Nephron (organoid): ENCODE measurements at regions not wholly inside any gene's neighbourhood (a gene's known extent, or its start where the extent isn't known, plus 50 kb on each side); places are given as distances from the start of the nearest gene placed in this dataset.

Experiments used
- H3K27ac Mint-ChIP-seq, 3 experiments: 2 replicates each; pipeline ENCODE4 v1.8.0; 2020; ENCODE audit warnings: mixed read lengths in 3 of 3, mild to moderate bottlenecking in 2 of 3, moderate library complexity in 1 of 3
- H3K27me3 Mint-ChIP-seq: 2 replicates; pipeline ENCODE4 v1.8.0; 2021; ENCODE audit warnings: low read depth, mild to moderate bottlenecking, moderate library complexity, mixed read lengths
- H3K36me3 Mint-ChIP-seq: 2 replicates; pipeline ENCODE4 v1.8.0; 2020; ENCODE audit warnings: low read depth, mixed read lengths
- H3K4me1 Mint-ChIP-seq: 2 replicates; pipeline ENCODE4 v1.8.0; 2020; ENCODE audit warnings: mixed read lengths
- H3K4me3 Mint-ChIP-seq, 3 experiments: 2 replicates each; pipeline ENCODE4 v1.8.0; 2020; ENCODE audit warnings: mild to moderate bottlenecking in 3 of 3, mixed read lengths in 3 of 3, moderate library complexity in 2 of 3
- H3K9me3 Mint-ChIP-seq: 2 replicates; pipeline ENCODE4 v1.8.0; 2020; ENCODE audit warnings: mixed read lengths
- CTCF ChIP-seq, 3 experiments: fragments of 200-600 bp; sonication (generic); IDR thresholded peaks; one replicate each; pipeline ENCODE4 v1.5.0; 2021; ENCODE audit warnings: antibody characterized with exemption in 3 of 3; ENCODE audit not compliant: unreplicated experiment in 3 of 3

- Mint-ChIP-seq H3K4me1 (no peaks in the 10 kb centered on the region), H3K27ac (no peak overlapping the region), H3K4me3 (no peak overlapping the region), H3K36me3 (peaks cover 4% of the 10 kb centered on the region), H3K9me3 (peaks cover 7% of the 10 kb centered on the region), H3K27me3 (peaks cover 13% of the 10 kb centered on the region)
- no peak for TF ChIP-seq CTCF (IDR thresholded peaks at IDR 0.05; ENCODE audit: unreplicated experiment in 3 of 3)
These were observed 808.7 kb upstream of the AUTS2 start for GRCh38 chr7:68789597-68789996.

- H3K4me1 Mint-ChIP-seq, result no peaks in the 10 kb centered on the region
- TF ChIP-seq CTCF (IDR thresholded peaks at IDR 0.05; ENCODE audit: unreplicated experiment in 3 of 3), result no peak
- H3K4me3 Mint-ChIP-seq, result no peak overlapping the region
- peaks cover 7% of the 10 kb centered on the region for H3K9me3 Mint-ChIP-seq
- no peak overlapping the region for H3K27ac Mint-ChIP-seq
- H3K27me3 Mint-ChIP-seq, result peaks cover 18% of the 10 kb centered on the region
- peaks cover 4% of the 10 kb centered on the region for H3K36me3 Mint-ChIP-seq
These were observed 805.9 kb upstream of the AUTS2 start for GRCh38 chr7:68792351-68792750.

GRCh38 chr7:68793513-68793912 lies 804.8 kb upstream of the AUTS2 start:
- no peak for TF ChIP-seq CTCF (IDR thresholded peaks at IDR 0.05; ENCODE audit: unreplicated experiment in 3 of 3)

GRCh38 chr7:68800316-68800715 lies 798.0 kb upstream of the AUTS2 start:
- H3K4me3 Mint-ChIP-seq, result no peak overlapping the region
- H3K36me3 Mint-ChIP-seq, result no peaks in the 10 kb centered on the region
- no peaks in the 10 kb centered on the region for H3K4me1 Mint-ChIP-seq
- no peak for TF ChIP-seq CTCF (IDR thresholded peaks at IDR 0.05; ENCODE audit: unreplicated experiment in 3 of 3)
- H3K9me3 Mint-ChIP-seq, result no peaks in the 10 kb centered on the region
- no peak overlapping the region for H3K27ac Mint-ChIP-seq
- peaks cover 16% of the 10 kb centered on the region for H3K27me3 Mint-ChIP-seq

More at GRCh38 chr7:68793513-68793912, 804.8 kb upstream of the AUTS2 start:
- Mint-ChIP-seq H3K4me3 (no peak overlapping the region), H3K9me3 (peaks cover 7% of the 10 kb centered on the region), H3K27me3 (peaks cover 14% of the 10 kb centered on the region), H3K36me3 (peaks cover 4% of the 10 kb centered on the region), H3K4me1 (no peaks in the 10 kb centered on the region), H3K27ac (no peak overlapping the region)

- Mint-ChIP-seq H3K9me3 (peaks cover 4% of the 10 kb centered on the region), H3K4me3 (no peak overlapping the region), H3K27me3 (peaks cover 11% of the 10 kb centered on the region), H3K36me3 (no peaks in the 10 kb centered on the region), H3K4me1 (peaks cover 6% of the 10 kb centered on the region), H3K27ac (no peak overlapping the region)
- TF ChIP-seq CTCF (IDR thresholded peaks at IDR 0.05; ENCODE audit: unreplicated experiment in 3 of 3), result no peak
These were observed 793.1 kb upstream of the AUTS2 start for GRCh38 chr7:68805159-68805558.

GRCh38 chr7:68807666-68808065 lies 790.6 kb upstream of the AUTS2 start:
- H3K27ac Mint-ChIP-seq, result no peak overlapping the region
- no peaks in the 10 kb centered on the region for H3K36me3 Mint-ChIP-seq
- H3K4me1 Mint-ChIP-seq, result peaks cover 6% of the 10 kb centered on the region
- H3K27me3 Mint-ChIP-seq, result peaks cover 16% of the 10 kb centered on the region
- H3K4me3 Mint-ChIP-seq, result no peak overlapping the region
- H3K9me3 Mint-ChIP-seq, result peaks cover 10% of the 10 kb centered on the region
- TF ChIP-seq CTCF (IDR thresholded peaks at IDR 0.05; ENCODE audit: unreplicated experiment in 3 of 3), result no peak
